Activated T-helper 1 cell treated with anti-CD3 and anti-CD28 coated beads, Interleukin-12 subunit alpha, Interleukin-12 subunit beta, Interleukin-2, Interleukin-4 antibody, amounts not matched to agents 30 ng/mL and 10 ng/mL and 1 ng/mL, durations not matched to agents 14 hours and 24 hours and 36 hours (primary cell): ENCODE measurements at regions not wholly inside any gene's neighbourhood (a gene's known extent, or its start where the extent isn't known, plus 50 kb on each side); places are given as distances from the start of the nearest gene placed in this dataset.

Experiments used
- DNase-seq: peaks from one replicate; pipeline ENCODE4 v3.0.0; 2021; ENCODE audit warnings: low spot score
- H3K27ac Mint-ChIP-seq: one replicate; pipeline ENCODE4 v1.8.0; 2021; ENCODE audit warnings: mild to moderate bottlenecking, mixed read lengths
- H3K27me3 Mint-ChIP-seq: one replicate; pipeline ENCODE4 v1.8.0; 2022; ENCODE audit warnings: mild to moderate bottlenecking, moderate library complexity, mixed read lengths; ENCODE audit not compliant: insufficient read depth
- H3K36me3 Mint-ChIP-seq: one replicate; pipeline ENCODE4 v1.8.0; 2021; ENCODE audit warnings: low read depth, mixed read lengths
- H3K4me1 Mint-ChIP-seq: one replicate; pipeline ENCODE4 v1.8.0; 2021; ENCODE audit warnings: low read depth, mixed read lengths
- H3K4me3 Mint-ChIP-seq: one replicate; pipeline ENCODE4 v1.8.0; 2021; ENCODE audit warnings: mild to moderate bottlenecking, moderate library complexity, mixed read lengths
- H3K9me3 Mint-ChIP-seq: one replicate; pipeline ENCODE4 v1.8.0; 2021; ENCODE audit warnings: mixed read lengths
- intact Hi-C: fragments of 100-400 bp; cut with micrococcal nuclease; formaldehyde crosslinking; loops from one replicate; pipeline ENCODE4 v1.15.1; 2024

GRCh38 chrX:55169782-55170181 is 50.4 kb upstream of the PAGE5 start:
- no peak for DNase-seq
- no peak overlapping the region for H3K27ac Mint-ChIP-seq
- H3K27me3 Mint-ChIP-seq: peaks cover 6% of the 10 kb centered on the region
- no peaks in the 10 kb centered on the region for H3K9me3 Mint-ChIP-seq
- no peaks in the 10 kb centered on the region for H3K36me3 Mint-ChIP-seq
- no peak overlapping the region for H3K4me3 Mint-ChIP-seq
- no peaks in the 10 kb centered on the region for H3K4me1 Mint-ChIP-seq
- intact Hi-C loops: no loop called here
